Ishikawa (cell line): ENCODE measurements at regions not wholly inside any gene's neighbourhood (a gene's known extent, or its start where the extent isn't known, plus 50 kb on each side); places are given as distances from the start of the nearest gene placed in this dataset.

ENCODE experiments used
- CEBPB ChIP-seq: IDR thresholded peaks from 2 replicates; pipeline ENCODE4 v1.6.1; 2012
- CREB1 ChIP-seq: IDR thresholded peaks from 2 replicates; pipeline ENCODE4 v1.6.1; 2012; ENCODE audit warnings: low read depth
- EGR1 ChIP-seq: IDR thresholded peaks from 2 replicates; pipeline ENCODE4 v1.6.1; 2012
- EP300 ChIP-seq: IDR thresholded peaks from 2 replicates; pipeline ENCODE4 v1.6.1; 2012; ENCODE audit warnings: borderline replicate concordance
- FOXM1 ChIP-seq: IDR thresholded peaks from 2 replicates; pipeline ENCODE4 v1.6.1; 2012; ENCODE audit warnings: low read depth, borderline replicate concordance
- NFIC ChIP-seq: IDR thresholded peaks from 2 replicates; pipeline ENCODE4 v1.6.1; 2012
- RAD21 ChIP-seq: IDR thresholded peaks from 2 replicates; pipeline ENCODE4 v1.6.1; 2012; ENCODE audit warnings: low read depth
- REST ChIP-seq: IDR thresholded peaks from 2 replicates; pipeline ENCODE4 v1.6.1; 2012; ENCODE audit warnings: low read depth, mild to moderate bottlenecking
- TAF1 ChIP-seq: IDR thresholded peaks from 2 replicates; pipeline ENCODE4 v1.6.1; 2012; ENCODE audit warnings: low read depth, mild to moderate bottlenecking
- TCF12 ChIP-seq: IDR thresholded peaks from 2 replicates; pipeline ENCODE4 v1.6.1; 2012; ENCODE audit warnings: low read depth
- TEAD4 ChIP-seq: IDR thresholded peaks from 2 replicates; pipeline ENCODE4 v1.6.1; 2012
- YY1 ChIP-seq: IDR thresholded peaks from 2 replicates; pipeline ENCODE4 v1.6.1; 2012; ENCODE audit warnings: low read depth
- ZBTB7A ChIP-seq: IDR thresholded peaks from 2 replicates; pipeline ENCODE4 v1.6.1; 2012; ENCODE audit warnings: low read depth
- TF ChIP-seq, protein P1 (sequence below): IDR thresholded peaks from 2 replicates; pipeline ENCODE4 v1.6.1; 2012
- TF ChIP-seq, protein P2 (sequence below): IDR thresholded peaks from 2 replicates; pipeline ENCODE4 v1.6.1; 2012

DNA sequence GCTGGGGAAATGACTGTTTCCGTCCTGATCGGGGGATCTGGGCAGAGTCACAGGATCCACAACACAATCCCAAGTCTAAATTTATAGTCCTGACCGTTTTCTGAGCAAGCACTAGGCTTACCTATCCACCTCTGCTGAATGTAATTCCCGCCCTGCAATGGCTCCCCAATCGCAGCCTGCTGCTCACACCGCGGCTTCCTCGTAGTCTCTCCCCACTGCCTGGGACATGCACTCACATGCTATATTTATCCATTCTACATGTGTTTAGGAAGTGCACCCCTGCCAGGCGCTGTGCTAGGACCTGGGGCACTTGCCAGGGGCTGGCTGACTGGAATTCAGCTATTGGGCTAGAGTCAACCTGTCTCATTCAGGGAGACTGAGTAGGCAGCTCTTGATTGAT is 246.6 kb upstream of the CSF3R start:
- TF ChIP-seq CEBPB (no peak), EP300 (no peak), TEAD4 (no peak), NFIC (no peak), TCF12 (no peak), RAD21 (no peak), FOXM1 (no peak), EGR1 (no peak), REST (no peak), YY1 (no peak), TAF1 (no peak), CREB1 (no peak), ZBTB7A (no peak)
- TF ChIP-seq, protein P1, sequence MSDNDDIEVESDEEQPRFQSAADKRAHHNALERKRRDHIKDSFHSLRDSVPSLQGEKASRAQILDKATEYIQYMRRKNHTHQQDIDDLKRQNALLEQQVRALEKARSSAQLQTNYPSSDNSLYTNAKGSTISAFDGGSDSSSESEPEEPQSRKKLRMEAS, result no peak
- TF ChIP-seq, protein P2, sequence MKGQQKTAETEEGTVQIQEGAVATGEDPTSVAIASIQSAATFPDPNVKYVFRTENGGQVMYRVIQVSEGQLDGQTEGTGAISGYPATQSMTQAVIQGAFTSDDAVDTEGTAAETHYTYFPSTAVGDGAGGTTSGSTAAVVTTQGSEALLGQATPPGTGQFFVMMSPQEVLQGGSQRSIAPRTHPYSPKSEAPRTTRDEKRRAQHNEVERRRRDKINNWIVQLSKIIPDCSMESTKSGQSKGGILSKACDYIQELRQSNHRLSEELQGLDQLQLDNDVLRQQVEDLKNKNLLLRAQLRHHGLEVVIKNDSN, result no peak

DNA sequence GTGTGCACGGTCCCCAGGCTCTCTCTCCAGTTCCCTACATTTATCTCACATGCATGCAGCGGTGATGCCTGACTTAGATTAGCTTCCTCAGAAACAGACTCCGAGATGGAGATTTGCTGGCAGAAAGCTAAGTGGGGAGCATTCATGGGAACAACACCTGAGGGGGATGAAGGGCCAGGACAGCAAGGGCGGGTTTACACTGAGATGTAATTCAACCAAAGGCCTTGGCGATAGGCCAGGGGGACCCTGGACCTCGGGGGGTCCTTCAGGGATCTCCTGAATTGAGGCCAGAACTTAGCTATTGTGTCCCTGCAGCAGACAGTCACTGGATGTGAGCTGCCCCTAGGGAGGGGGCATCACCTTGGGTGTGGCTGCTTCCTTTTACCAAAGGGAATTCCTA is 246.1 kb upstream of the CSF3R start:
- TF ChIP-seq EP300 (no peak), ZBTB7A (no peak), YY1 (no peak), TAF1 (no peak), CREB1 (no peak), TCF12 (no peak), FOXM1 (no peak), TEAD4 (no peak), EGR1 (no peak), NFIC (no peak), CEBPB (no peak), REST (no peak), RAD21 (no peak)
- TF ChIP-seq, protein P2, result no peak
- TF ChIP-seq, protein P1, result no peak

DNA sequence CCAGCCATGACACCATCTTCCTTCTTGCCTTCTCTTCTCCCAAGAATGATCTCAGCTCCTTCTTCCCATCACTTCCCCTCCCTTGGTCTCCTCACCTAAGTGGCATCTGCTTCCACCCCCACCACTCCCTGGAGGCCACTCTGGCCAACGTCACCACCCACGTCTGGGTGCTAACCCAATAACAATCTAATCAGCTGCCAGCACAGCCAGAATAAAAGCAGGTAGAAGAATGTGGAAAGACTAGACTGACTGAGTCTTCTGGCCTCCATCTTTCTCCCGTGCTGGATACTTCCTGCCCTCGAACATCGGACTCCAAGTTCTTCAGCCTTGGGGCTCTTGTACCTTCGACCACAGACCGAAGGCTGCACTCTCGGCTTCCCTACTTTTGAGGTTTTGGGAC is 245.3 kb upstream of the CSF3R start:
- TF ChIP-seq REST (no peak), CEBPB (no peak), NFIC (no peak), FOXM1 (no peak), EGR1 (no peak), EP300 (no peak), TEAD4 (no peak), CREB1 (no peak), TCF12 (no peak), RAD21 (no peak), YY1 (no peak), TAF1 (no peak), ZBTB7A (no peak)
- TF ChIP-seq, protein P1, result no peak
- TF ChIP-seq, protein P2, result no peak

- TF ChIP-seq, protein P1, result no peak
- TF ChIP-seq TEAD4 (no peak), FOXM1 (no peak), EP300 (no peak), ZBTB7A (no peak), EGR1 (no peak), RAD21 (no peak), REST (no peak), TCF12 (no peak), NFIC (no peak), TAF1 (no peak), YY1 (no peak), CEBPB (no peak), CREB1 (no peak)
- TF ChIP-seq, protein P2, result no peak
Observed at GRCh38 chr1:36725151-36725550, 242.4 kb upstream of the CSF3R start.
